Upper lobe of right lung (tissue), 1 donor: ENCODE measurements at regions not wholly inside any gene's neighbourhood (a gene's known extent, or its start where the extent isn't known, plus 50 kb on each side); places are given as distances from the start of the nearest gene placed in this dataset.
A peak's percentile ranks its signal among the peaks of the same experiment; 100 is the strongest.

ENCODE experiments used
- ATAC-seq: fragments of 200-7000 bp; cut with Tn5 transposase; one replicate; pipeline ENCODE4 v1.9.1; 2020; ENCODE audit warnings: mild to moderate bottlenecking, moderate library complexity
- DNase-seq: peaks from one replicate; pipeline ENCODE4 v3.0.0-alpha.2; 2020
- H3K27ac ChIP-seq: fragments of 200-600 bp; one replicate; pipeline ENCODE4 v1.8.0; 2022
- H3K27me3 ChIP-seq: fragments of 200-600 bp; one replicate; pipeline ENCODE4 v1.8.0; 2022; ENCODE audit warnings: mild to moderate bottlenecking
- H3K36me3 ChIP-seq: fragments of 200-600 bp; one replicate; pipeline ENCODE4 v1.8.0; 2022
- H3K4me1 ChIP-seq: fragments of 200-600 bp; one replicate; pipeline ENCODE4 v1.8.0; 2022
- H3K4me3 ChIP-seq: fragments of 200-600 bp; one replicate; pipeline ENCODE4 v1.8.0; 2022; ENCODE audit warnings: mild to moderate bottlenecking
- H3K9me3 ChIP-seq: fragments of 200-600 bp; one replicate; pipeline ENCODE4 v1.8.0; 2022
- intact Hi-C: fragments of 100-400 bp; cut with DNase I; formaldehyde crosslinking; loops from one replicate; pipeline ENCODE4 v1.11.0; 2022
- TF ChIP-seq, protein P1 (sequence below): fragments of 200-600 bp; IDR thresholded peaks from one replicate; pipeline ENCODE4 v1.8.0; 2022; ENCODE audit warnings: antibody characterized with exemption
- donor health status: DM: no; HTN: yes; CAD: no; lungs with severe emphysema.

- Histone ChIP-seq H3K4me1 (no peaks in the 10 kb centered on the region), H3K4me3 (no peak overlapping the region), H3K27ac (no peak overlapping the region), H3K27me3 (no peaks in the 10 kb centered on the region), H3K9me3 (no peaks in the 10 kb centered on the region), H3K36me3 (no peaks in the 10 kb centered on the region)
- TF ChIP-seq, protein P1, sequence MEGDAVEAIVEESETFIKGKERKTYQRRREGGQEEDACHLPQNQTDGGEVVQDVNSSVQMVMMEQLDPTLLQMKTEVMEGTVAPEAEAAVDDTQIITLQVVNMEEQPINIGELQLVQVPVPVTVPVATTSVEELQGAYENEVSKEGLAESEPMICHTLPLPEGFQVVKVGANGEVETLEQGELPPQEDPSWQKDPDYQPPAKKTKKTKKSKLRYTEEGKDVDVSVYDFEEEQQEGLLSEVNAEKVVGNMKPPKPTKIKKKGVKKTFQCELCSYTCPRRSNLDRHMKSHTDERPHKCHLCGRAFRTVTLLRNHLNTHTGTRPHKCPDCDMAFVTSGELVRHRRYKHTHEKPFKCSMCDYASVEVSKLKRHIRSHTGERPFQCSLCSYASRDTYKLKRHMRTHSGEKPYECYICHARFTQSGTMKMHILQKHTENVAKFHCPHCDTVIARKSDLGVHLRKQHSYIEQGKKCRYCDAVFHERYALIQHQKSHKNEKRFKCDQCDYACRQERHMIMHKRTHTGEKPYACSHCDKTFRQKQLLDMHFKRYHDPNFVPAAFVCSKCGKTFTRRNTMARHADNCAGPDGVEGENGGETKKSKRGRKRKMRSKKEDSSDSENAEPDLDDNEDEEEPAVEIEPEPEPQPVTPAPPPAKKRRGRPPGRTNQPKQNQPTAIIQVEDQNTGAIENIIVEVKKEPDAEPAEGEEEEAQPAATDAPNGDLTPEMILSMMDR: no peak
- DNase-seq: no peak
- ATAC-seq: peak; percentile 24
- intact Hi-C loops: no loop called here
Measured at GRCh38 chr12:24479131-24479530, 469.8 kb downstream of the BCAT1 start.

DNA sequence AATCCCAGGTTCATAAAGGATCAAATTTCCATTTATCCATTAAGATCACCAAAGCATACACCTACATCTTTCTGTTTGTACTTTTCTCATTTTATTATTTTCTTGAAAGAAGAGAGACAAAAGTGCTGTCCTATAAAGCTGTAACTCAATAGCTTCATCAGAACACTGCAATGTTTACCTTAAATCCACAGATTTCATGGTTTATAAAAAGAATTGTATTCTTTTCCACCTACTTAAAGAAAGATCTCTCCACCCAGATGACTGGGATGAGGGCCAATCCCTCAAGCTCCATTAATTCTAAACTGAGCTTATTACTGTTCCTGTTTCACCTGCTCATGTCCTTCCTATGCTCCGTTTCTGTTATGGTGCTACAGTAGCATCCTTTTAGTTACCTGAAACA is 470.6 kb downstream of the BCAT1 start:
- intact Hi-C loops: no loop called here
- no peak overlapping the region for H3K27ac ChIP-seq
- DNase-seq: no peak
- H3K36me3 ChIP-seq: no peaks in the 10 kb centered on the region
- no peaks in the 10 kb centered on the region for H3K9me3 ChIP-seq
- no peak overlapping the region for H3K4me3 ChIP-seq
- no peaks in the 10 kb centered on the region for H3K4me1 ChIP-seq
- no peak for ATAC-seq
- TF ChIP-seq, protein P1: no peak
- H3K27me3 ChIP-seq: no peaks in the 10 kb centered on the region

DNA sequence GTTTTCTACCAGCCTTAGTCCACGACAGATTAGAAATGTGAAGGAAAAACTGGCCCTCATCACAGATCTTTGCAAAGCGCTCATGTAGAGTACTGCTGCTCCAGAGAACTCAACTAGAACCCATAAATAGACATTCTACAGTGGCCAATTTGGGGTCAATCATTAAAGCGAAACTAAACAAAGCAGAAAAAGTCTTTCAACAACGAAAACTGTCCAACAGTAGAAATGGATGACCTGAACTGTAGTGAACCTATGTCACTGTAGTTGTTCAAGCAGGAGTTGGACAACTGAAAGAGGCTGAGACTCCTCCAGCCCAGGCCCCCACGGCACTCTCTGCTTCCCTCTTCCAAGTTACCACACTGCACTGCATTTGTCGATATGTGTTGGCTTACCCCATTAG is 472.6 kb downstream of the BCAT1 start:
- no peaks in the 10 kb centered on the region for H3K4me1 ChIP-seq
- intact Hi-C loops: no loop called here
- H3K27me3 ChIP-seq: no peaks in the 10 kb centered on the region
- no peaks in the 10 kb centered on the region for H3K9me3 ChIP-seq
- TF ChIP-seq, protein P1: no peak
- no peak overlapping the region for H3K4me3 ChIP-seq
- DNase-seq (no peak), ATAC-seq (no peak)
- no peak overlapping the region for H3K27ac ChIP-seq
- no peaks in the 10 kb centered on the region for H3K36me3 ChIP-seq

GRCh38 chr12:24475337-24475736 is 473.6 kb downstream of the BCAT1 start:
- Histone ChIP-seq H3K4me1 (no peaks in the 10 kb centered on the region), H3K9me3 (no peaks in the 10 kb centered on the region), H3K27ac (no peak overlapping the region), H3K36me3 (no peaks in the 10 kb centered on the region), H3K4me3 (no peak overlapping the region), H3K27me3 (no peaks in the 10 kb centered on the region)
- ATAC-seq (no peak), DNase-seq (no peak)
- intact Hi-C loops: no loop called here
- TF ChIP-seq, protein P1: no peak

DNA sequence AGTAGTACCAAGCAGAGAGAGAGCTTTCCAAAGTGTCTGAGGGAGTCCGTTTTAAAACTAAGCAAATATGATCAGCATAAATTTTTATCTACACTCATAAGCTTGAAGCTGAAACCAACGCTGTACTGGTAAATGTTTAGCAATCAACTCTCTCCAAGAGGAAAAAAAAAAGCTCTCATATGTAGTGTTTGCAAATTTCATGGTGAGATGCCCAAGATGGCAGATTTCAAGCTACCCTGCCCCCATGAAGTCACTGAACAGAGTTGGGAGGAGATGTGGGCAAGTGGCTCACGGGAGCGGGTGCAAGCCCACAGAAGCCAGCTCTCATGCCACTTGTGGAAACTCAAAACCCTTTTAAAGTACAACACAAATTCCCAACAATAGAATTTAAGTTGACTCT is 475.8 kb downstream of the BCAT1 start:
- TF ChIP-seq, protein P1: no peak
- Histone ChIP-seq H3K27me3 (no peaks in the 10 kb centered on the region), H3K4me1 (no peaks in the 10 kb centered on the region), H3K4me3 (no peak overlapping the region), H3K9me3 (no peaks in the 10 kb centered on the region), H3K27ac (no peak overlapping the region), H3K36me3 (no peaks in the 10 kb centered on the region)
- ATAC-seq (peak; percentile 74), DNase-seq (no peak)
- intact Hi-C loops: no loop called here

DNA sequence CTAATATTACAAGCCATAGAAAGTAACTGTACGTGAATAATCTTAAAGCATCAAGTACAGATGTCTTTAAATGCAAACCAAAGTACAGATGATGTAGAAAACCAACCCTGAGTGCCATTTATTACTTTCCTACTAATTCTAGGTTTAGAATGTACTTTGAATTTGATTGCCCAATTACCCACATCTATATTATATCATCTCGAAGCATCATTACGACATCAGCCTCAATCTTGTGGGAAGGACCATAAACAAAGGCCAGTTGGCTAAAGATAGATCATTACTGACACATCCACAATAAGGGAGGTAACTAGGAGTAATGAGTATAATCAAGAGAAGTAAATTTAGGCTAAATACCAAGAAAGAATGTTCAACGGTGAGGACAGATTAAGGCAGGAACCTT is 478.9 kb downstream of the BCAT1 start:
- TF ChIP-seq, protein P1: no peak
- no peaks in the 10 kb centered on the region for H3K9me3 ChIP-seq
- H3K27me3 ChIP-seq: no peaks in the 10 kb centered on the region
- DNase-seq: no peak
- intact Hi-C loops: no loop called here
- ATAC-seq: no peak
- no peaks in the 10 kb centered on the region for H3K4me1 ChIP-seq
- H3K4me3 ChIP-seq: no peak overlapping the region
- H3K36me3 ChIP-seq: no peaks in the 10 kb centered on the region
- H3K27ac ChIP-seq: no peak overlapping the region
